Stomach (tissue), 4 donors: ENCODE measurements at regions not wholly inside any gene's neighbourhood (a gene's known extent, or its start where the extent isn't known, plus 50 kb on each side); places are given as distances from the start of the nearest gene placed in this dataset.

Experiments
- EP300 ChIP-seq: sonication (generic); formaldehyde crosslinking; IDR thresholded peaks from one replicate; pipeline ENCODE4 v1.6.1; 2017; ENCODE audit warnings: antibody characterized with exemption
- POLR2A ChIP-seq, 4 donors: fragments of 450-650 bp; IDR thresholded peaks; one replicate each; pipeline ENCODE4 v1.6.1; 2016; ENCODE audit warnings: antibody characterized with exemption in 4 of 4, control low read depth in 2 of 4, mild to moderate bottlenecking in 1 of 4, moderate library complexity in 1 of 4
- POLR2AphosphoS5 ChIP-seq, 3 donors: sonication (generic); formaldehyde crosslinking; IDR thresholded peaks; one replicate each; pipeline ENCODE4 v1.6.1; 2016; ENCODE audit warnings: antibody characterized with exemption in 3 of 3
- TF ChIP-seq, protein P1 (sequence below), 7 experiments: fragments of 450-650 bp in 4 of 7; fragments of 200-600 bp in 3 of 7; sonication (generic) in 3 of 7; IDR thresholded peaks; one replicate each; pipeline ENCODE4 v1.5.1; 2016 to 2019; ENCODE audit warnings: antibody characterized with exemption in 7 of 7, control low read depth in 2 of 7, mild to moderate bottlenecking in 1 of 7

DNA sequence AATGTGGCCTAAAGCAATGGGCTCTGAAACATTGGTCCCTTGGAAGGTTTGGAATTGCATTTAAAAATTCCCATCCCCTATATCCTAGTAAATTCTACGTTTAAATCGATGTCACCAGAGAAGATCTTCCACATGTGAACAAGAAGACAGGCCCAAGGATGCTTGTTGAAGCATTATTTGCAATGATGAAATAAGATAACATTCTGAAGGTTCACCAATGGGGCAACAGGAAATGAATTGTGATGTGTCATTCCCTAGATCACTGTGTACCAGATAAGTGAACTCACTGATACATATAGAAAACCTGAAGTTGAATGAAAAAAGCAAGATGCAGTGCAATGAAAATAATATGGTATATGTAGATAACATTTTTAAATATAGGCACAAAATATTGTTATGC, 464.3 kb upstream of the BTBD3 start:
- TF ChIP-seq, protein P1, sequence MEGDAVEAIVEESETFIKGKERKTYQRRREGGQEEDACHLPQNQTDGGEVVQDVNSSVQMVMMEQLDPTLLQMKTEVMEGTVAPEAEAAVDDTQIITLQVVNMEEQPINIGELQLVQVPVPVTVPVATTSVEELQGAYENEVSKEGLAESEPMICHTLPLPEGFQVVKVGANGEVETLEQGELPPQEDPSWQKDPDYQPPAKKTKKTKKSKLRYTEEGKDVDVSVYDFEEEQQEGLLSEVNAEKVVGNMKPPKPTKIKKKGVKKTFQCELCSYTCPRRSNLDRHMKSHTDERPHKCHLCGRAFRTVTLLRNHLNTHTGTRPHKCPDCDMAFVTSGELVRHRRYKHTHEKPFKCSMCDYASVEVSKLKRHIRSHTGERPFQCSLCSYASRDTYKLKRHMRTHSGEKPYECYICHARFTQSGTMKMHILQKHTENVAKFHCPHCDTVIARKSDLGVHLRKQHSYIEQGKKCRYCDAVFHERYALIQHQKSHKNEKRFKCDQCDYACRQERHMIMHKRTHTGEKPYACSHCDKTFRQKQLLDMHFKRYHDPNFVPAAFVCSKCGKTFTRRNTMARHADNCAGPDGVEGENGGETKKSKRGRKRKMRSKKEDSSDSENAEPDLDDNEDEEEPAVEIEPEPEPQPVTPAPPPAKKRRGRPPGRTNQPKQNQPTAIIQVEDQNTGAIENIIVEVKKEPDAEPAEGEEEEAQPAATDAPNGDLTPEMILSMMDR (IDR thresholded peaks at IDR 0.05), result no peak
- TF ChIP-seq POLR2A (IDR thresholded peaks at IDR 0.05) (no peak), EP300 (no peak), POLR2AphosphoS5 (IDR thresholded peaks at IDR 0.05) (no peak)
